HL-60/S4 (cell line): ENCODE measurements at regions not wholly inside any gene's neighbourhood (a gene's known extent, or its start where the extent isn't known, plus 50 kb on each side); places are given as distances from the start of the nearest gene placed in this dataset.
"Not testable (repeated sequence)": the region's sequence is repeated elsewhere in the genome, so short reads cannot be mapped to it uniquely, and the experiment has no call there.

Experiments
- in situ Hi-C: fragments of 300-500 bp; cut with MboI; formaldehyde crosslinking; loops from 2 replicates; pipeline ENCODE4 v1.14.3; 2022; ENCODE audit warnings: low sequenced_read_pairs

DNA sequence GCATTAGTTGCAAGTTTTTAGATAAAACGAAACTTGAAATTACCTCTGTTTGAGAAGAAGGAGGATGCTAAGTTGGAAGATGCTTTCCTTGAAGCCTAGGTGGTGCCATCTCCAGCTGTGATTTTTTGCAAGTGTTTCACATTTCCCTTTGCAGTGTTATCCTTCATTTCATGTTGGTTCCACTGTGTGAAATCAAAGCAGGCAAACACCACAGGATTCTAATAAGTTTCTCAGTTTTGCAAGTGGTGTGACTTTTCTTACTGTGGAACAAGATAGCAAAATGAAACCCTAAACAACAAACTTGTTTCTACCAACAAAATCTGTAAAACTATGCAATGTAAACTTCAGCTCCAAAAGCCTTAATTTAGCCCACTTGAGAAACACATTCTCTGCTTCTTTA, 260.9 kb downstream of the OXSM start:
- in situ Hi-C loops, result no loop called here

DNA sequence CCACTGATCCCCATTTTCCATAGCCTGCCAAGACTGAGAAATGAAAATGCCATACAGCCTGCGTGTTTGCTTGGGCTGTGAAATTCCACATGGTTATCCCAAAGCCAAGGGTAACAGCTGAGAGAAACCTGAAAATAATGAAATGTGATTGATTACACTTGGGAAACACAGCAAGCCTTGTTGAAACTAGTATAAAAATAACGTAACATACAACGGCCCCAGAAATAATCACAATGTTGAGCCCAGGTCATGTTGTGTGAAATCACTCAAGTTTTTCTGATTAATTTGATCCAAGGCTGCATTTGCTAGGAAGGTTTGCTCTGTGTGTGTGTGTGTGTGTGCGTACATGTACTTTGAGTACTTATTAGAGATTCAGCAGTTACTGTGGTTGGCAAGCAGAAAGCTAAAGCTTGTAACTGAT, 269.0 kb downstream of the OXSM start:
- in situ Hi-C loops, result no loop called here

DNA sequence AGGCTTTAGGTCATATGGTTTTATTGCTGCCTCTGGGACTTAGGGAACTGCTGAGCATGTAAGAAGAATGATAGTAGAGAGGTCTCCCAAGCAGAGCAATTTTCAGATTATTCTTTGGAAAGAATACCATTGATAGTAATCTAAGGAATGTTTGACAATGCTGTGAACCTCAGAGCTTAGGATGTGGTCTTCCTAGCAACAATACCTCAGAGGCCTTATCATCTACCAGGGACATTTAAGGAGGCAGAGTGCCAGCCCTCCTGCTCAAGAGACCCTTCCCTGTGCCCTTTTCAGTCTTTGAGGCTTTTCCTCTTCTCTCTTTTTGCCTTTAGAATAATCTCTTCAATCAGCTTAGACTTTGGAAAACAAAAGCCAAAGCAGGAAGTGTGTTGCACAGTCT, 272.1 kb downstream of the OXSM start:
- in situ Hi-C loops, result no loop called here

DNA sequence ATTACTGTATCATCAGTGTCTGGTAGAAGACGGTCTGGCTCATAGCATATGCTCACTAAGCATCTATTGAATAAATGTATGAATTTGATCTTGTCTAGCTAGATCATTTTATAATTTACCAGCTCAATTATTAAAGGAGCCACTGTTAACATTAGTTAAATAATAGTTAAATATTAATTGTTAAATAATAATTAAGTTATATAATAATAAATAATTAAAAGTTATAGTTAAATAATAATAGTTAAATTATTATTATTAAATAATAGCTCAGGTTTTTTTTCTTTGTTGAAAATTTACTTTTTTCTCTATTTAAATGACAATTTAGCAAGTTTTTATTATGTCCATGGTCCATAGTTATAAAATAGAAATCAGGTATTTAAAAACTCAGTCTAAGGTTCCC, 274.4 kb downstream of the OXSM start:
- in situ Hi-C loops, result no loop called here

DNA sequence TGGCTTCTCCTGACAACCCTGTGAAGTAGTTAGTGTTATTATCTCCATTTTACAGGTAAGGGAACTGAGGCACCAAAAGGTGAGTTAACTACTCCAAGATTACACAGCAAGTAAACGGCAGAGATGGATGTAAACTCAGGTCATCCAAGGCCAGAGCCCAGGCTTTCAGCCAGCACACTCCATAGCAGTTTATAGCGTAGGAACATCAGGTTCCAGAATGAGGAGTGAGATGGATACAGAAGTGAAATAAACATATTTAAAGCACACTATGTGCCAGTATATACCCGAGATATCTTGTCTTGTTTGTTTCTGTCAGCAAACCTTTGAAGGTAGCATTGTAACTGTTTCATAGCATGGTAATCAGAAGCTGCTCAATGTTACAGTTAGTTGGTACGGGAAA, 279.0 kb downstream of the OXSM start:
- in situ Hi-C loops, result no loop called here

DNA sequence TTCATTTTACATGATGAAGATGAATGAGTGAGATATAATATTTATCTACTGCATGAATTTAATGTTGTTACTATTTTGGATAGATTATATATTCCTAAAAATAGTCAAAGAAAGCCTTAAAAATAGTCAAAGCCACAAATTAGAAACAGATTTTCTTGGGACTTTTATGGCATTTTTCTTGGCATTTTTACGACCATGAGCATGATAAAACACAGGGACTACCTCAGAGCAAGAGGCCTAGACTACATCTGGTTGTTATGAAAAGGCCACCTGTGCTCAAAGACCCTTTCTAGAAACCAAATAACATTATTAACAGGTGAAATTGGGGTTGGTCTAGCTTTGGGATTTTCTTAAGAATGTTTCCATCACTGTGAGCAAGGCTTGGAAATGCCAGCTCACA, 281.0 kb downstream of the OXSM start:
- in situ Hi-C loops, result no loop called here

DNA sequence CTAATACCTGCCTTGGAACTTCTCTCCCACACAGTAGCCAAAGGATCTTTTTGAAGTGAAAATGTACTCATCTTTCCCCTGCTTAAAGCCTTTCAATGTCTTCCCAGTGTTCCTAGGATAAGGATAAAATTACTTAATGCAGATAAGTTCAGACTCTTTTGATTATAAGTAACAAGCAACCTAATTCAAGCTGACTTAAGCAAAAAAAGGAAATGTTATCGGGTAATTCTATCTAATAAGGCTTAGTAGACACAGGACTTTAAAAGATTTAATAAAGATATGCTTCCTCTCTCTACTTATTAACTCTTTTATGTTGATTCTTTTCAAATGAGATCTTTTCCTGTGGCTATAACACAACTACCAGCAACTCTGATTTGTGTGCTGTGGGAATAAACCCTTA, 284.2 kb downstream of the OXSM start:
- in situ Hi-C loops, result no loop called here

DNA sequence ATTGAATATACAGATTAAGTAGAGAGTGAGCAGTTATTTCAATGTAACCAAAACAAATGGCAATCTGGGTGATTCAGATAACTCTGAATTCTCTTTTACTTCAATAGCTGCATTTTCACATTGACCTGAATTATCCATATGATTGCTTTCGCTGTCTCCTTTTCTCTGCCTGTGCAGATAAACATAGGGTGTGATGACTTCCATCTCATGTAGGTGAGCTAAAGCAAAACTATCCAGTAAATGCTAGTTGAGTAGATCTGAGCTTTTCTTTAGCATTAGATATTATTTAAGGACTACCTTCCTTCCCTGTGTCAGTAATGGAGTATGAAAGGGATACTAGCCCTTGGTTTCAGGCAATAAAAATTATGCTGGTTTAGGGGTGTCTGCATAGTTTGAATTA, 288.6 kb downstream of the OXSM start:
- in situ Hi-C loops, result no loop called here

DNA sequence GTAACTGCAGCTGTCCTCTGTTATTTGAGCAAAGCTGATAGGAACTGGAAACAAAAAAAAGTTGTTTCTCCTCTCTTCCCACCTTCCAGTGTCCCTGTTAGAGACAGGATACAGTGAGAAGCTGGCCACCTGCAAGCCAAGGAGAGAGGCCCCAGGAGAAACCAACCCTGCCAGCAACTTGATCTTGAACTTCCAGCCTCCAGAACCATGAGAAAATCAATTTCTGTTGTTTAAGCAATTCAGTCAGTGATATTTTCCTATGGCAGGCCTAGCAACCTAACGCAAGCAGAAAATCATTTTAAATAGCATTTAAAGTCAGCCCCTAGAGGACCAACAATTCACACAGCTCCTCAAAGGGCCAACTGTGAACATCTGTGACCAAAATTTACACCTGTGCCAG, 291.3 kb downstream of the OXSM start:
- in situ Hi-C loops, result no loop called here

DNA sequence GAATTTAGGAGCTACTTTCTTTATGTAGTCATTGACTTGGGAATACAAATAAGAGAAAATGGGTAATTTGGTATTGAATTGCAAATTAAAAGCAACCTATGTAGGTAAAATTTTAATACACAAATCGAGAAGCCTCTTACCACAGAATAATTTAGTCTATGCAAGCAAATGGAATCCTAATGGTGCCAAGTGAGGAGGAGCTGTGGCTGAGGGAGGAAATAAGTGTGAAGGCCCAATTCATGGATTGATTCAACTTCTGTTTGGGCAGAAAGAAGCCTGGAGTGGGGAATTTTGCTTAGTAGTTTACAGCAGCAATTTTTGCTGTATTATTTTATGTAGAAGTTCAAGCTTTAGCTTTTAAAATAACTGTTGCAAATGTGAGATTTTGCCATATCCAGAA, 291.9 kb downstream of the OXSM start:
- in situ Hi-C loops, result no loop called here

DNA sequence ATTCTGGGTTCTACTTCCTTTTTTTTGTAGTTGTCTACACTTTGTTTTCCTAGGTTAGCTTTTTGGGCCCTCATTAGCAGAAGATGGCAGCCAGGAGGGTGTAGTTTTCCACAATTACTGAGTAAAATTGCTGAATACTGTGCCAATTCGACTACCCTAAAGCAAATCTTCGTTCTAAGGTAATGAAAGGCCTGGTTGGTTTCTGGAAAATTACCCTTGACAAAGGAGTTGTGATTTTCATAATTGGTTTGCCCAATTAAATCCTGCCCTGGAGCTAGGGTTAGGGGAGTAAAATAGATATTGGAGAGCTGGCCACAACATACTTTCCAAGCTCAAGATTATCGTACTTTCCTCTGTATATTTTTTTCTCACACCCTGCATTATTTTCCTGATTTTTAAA, 293.0 kb downstream of the OXSM start:
- in situ Hi-C loops, result no loop called here

DNA sequence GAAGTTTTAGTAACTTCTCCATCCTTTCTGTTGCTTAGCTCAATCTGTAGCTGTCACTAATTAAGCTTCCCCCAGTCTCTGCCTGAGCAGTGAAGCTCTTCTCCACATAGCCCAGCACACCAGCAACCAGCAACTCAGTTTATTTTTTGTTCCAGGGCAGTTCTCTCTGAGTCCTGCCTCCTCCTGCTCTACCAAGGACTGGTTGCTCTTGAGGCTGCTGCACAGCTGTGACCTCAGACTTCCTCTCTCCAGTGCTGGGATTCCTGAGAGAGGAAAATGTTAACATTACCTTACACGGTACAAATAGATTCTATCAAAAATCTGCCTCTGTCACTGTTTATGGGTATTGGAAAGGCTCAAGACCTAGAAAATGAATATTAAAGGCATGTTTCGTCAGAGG, 294.7 kb downstream of the OXSM start:
- in situ Hi-C loops, result no loop called here

DNA sequence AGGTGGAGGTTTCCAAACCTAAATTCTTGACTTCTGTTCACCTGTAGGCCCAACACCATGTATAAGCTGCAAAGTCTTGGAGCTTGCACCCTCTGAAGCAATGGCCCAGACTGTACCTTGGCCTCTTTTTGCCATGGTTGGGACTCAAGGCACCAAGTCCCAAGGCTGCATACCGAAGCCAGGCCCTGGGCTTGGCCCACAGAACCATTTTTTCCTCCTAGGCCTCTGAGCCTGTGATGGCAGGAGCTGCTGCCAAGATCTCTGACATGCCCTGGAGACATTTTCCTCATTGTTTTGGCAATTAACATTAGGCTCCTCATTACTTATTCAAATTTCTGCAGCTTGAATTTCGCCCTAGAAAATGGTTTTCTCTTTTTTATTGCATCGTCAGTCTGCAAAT, 297.9 kb downstream of the OXSM start:
- in situ Hi-C loops, result no loop called here

DNA sequence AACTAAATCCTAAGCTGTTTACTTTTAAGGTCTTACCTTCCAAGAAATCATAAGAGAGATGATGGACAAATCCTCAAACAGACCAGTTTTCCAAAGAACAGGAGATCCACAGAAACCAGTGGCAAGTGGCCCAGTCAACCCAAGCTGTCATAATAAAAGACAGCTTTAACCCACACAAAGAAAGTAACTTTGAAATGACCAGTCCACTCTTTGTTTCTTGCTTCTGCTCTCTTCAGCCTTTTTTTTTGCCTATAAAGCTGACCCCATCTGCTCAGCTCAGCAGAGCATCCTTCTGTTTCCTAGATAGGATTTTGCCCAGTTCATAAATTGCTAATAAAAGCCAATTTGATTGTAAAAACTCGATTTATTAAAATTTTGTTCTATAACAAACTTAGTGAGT, 299.4 kb downstream of the OXSM start:
- in situ Hi-C loops, result no loop called here

DNA sequence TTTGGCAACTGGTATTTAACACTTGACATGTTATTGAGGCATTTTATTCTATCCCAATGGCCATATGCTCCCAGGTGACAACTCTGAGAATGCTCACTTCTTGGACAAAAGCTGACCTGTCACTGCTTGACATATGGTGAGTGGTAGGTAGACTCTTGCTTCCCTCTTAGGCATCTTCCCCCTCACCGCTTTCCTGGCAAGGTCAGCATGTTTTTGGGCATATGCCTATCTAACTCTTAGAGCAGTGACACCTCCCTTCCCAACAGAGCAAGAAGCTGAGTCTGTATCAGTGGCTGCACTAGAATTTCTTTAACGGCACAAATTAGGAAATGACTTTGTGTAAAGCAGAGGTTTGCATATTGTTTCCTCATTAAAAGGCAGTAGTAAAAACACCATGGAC, 300.7 kb downstream of the OXSM start:
- in situ Hi-C loops, result no loop called here

DNA sequence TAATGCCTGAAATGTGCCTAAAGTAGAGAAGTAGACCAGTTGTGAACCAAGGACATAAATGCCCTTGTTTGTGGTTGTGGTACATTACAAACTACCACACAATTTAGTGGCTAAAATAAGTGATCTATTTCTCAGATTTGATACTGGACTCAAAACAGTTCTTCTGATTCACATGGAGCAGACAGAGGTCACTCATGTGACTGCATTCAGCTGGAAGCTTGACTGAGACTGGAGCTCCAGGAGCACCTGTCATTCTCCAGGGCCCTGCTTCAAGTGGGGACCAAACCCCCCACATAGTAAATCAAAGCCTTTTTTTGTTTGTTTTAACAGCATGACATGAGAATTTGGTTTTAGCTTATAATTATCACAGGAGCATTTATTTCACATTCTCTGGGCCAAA, 301.2 kb downstream of the OXSM start:
- in situ Hi-C loops, result no loop called here

DNA sequence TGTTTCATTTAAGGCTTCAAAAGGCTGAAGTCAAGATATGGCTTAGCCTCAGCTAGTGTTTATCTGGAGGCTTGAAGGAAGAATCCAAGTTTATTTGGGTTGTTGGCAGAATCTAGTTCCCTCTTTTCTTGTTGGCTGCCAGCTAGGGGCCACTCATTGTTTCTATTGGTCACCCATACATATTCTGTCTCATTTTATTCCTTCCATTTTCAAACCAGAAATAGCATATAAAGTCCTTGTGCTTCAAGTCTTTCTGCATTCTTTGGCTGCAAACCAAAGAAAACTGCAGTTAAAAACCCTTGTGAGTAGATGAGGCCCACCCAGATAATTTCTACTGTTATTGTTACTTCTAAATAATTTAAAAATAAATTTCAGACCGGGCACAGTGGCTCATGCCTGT, 301.7 kb downstream of the OXSM start:
- in situ Hi-C loops, result no loop called here

DNA sequence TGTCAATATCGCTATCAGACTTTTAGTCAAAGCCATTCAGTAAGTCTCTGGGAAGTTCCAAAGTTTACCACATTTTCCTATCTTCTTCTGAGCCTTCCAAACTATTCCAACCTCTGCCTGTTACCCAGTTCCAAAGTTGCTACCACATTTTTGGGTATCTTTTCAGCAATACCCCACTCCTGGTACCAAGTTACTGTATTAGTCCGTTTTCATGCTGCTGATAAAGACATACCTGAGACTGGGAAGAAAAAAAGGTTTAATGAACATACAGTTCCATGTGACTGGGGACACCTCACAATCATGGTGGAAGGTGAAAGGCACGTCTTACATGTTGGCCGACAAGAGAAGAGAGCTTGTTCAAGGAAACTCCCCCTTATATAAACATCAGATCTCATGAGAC, 307.2 kb downstream of the OXSM start:
- in situ Hi-C loops, result not testable (repeated sequence)

DNA sequence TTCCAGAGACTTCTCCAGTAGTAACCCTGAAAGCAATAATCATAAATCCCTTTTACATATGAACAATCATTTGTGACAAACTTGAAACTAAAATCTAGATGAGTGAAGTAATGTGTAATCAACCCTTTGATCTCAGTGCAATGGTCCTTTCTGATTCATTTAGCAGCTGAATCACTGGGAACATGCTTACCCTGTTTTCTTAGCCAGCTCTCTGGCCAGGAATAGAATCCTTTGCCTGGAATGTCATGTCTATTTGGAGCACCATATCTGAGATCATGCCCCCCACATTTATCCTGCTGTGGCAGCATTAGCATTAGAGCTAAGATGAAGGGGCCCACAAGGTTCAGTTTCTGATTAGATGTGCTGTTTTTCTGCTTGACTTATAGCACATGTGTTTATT, 309.8 kb downstream of the OXSM start:
- in situ Hi-C loops, result no loop called here

DNA sequence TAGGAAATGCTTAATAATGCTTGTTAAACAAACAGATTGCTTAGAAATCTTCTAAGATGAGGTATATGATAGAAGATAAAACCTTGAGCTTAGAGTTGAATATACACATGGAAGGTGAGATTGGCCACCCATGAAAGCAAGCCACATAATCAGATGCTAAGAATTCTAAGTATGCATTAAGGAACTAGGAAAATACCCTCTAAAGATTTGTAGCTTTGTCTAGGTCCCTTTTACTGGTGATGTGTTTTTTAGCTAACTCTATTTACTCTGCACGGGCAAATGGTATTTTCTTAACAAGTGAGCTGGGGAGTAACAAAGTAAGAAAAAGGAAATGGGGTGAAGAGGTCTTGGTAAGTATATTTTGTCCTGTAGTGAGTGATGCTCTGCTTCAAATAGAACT, 310.3 kb downstream of the OXSM start:
- in situ Hi-C loops, result no loop called here

DNA sequence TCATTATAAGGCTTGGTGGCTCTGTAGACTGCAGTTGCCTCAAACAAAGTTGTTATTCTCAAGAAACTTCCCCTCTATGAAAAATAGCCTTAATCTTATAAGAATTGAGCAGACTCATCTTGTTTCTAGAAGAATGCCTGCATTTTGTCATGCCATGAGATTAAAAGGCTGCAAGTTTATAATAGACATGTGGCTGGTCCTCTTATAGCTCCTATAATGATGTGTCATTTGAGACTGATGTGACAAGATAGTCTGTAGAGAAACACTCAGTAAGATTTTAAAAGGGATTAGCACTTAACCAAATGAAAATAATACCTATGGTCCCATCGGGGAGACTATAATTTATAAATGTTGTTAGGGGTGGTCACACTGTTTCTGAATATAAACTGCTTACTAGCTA, 312.5 kb downstream of the OXSM start:
- in situ Hi-C loops, result no loop called here

DNA sequence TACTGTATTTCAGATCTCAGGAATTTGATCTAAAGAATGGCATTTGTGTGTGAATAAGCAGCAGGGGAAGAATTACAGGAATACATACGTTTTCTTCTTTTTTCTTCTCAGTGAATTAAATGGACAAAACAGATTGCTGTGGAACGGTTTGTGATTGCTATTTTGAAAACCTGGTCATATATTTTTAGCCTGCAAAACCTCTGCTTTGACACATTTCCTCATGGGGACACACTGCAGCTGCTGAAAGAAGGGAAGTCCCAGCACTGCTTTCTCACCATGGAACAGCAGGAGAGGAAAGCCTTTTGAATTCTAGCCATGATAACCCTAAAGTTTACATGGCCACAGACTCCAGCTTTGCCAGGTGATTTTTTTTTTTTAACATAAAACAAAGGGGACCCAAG, 315.0 kb downstream of the OXSM start:
- in situ Hi-C loops, result no loop called here

DNA sequence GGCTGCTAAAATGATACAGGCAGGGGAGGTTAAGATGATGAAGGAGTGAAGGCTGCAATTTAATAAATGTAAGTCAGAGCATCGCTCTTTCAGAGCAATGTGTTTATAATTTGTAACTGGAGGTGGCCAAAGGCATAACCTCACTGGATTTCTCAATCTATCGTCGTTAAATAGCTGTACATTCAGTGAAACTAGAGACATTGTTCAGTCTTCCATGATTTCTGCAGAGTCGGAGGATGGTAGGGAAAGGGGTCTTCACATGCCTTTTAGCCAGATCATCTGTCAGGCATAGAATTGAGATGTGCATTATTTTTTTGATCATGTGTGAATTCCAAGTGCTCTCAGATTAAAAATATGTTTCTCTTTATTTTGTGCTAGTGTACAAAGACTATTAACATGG, 315.4 kb downstream of the OXSM start:
- in situ Hi-C loops, result no loop called here

DNA sequence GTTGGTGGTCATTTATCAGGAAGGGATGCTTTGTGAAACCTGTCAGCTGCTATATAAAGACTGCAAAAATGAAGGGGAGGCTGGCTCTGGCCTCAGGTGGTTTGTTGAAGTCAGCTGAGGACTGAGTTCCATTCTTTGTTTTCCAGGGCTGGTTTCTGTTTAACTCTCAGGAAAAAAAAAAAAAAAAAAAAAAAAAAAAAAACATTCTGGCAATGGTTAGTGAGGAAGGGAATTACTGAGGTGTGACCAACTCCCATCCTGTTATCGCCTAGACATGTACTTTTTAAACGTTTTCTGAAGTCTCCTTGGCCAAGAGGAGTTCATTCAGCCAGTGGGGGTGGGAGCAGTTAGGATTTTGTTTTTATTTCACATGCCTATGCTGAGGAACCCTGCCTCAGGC, 316.3 kb downstream of the OXSM start:
- in situ Hi-C loops, result no loop called here
